Ascending aorta (tissue), 2 donors: ENCODE measurements at regions not wholly inside any gene's neighbourhood (a gene's known extent, or its start where the extent isn't known, plus 50 kb on each side); places are given as distances from the start of the nearest gene placed in this dataset.

Experiments used
- DNase-seq, 2 donors: peaks; one replicate each; pipeline ENCODE4 v3.0.0-alpha.2; 2019; ENCODE audit warnings: low spot score in 2 of 2
- H3K27ac ChIP-seq, 2 donors: fragments of 200-600 bp; sonication (generic); one replicate each; pipeline ENCODE4 v1.5.1; 2016 to 2017; ENCODE audit warnings: mild to moderate bottlenecking in 1 of 2
- H3K27me3 ChIP-seq: fragments of 200-600 bp; sonication (generic); one replicate; pipeline ENCODE4 v1.5.1; 2017
- H3K36me3 ChIP-seq, 2 donors: fragments of 200-600 bp; sonication (generic); one replicate each; pipeline ENCODE4 v1.5.1; 2016
- H3K4me1 ChIP-seq, 2 donors: fragments of 200-600 bp; sonication (generic); one replicate each; pipeline ENCODE4 v1.5.1; 2016 to 2017; ENCODE audit warnings: mild to moderate bottlenecking in 1 of 2
- H3K4me3 ChIP-seq, 2 donors: fragments of 200-600 bp; sonication (generic); one replicate each; pipeline ENCODE4 v1.5.1; 2016 to 2017; ENCODE audit warnings: mild to moderate bottlenecking in 1 of 2
- H3K9me3 ChIP-seq, 2 donors: fragments of 200-600 bp; sonication (generic); one replicate each; pipeline ENCODE4 v1.5.1; 2016
- intact Hi-C: fragments of 100-400 bp; cut with DNase I; formaldehyde crosslinking; loops from one replicate; pipeline ENCODE4 v1.15.1; 2023
- TF ChIP-seq, protein P1 (sequence below), 3 experiments: fragments of 200-600 bp in 2 of 3; fragments of 450-650 bp in 1 of 3; sonication (generic) in 2 of 3; IDR thresholded peaks; one replicate each; pipeline ENCODE4 v1.5.1; 2016 to 2019; ENCODE audit warnings: antibody characterized with exemption in 3 of 3, mild to moderate bottlenecking in 1 of 3, moderate library complexity in 1 of 3

DNA sequence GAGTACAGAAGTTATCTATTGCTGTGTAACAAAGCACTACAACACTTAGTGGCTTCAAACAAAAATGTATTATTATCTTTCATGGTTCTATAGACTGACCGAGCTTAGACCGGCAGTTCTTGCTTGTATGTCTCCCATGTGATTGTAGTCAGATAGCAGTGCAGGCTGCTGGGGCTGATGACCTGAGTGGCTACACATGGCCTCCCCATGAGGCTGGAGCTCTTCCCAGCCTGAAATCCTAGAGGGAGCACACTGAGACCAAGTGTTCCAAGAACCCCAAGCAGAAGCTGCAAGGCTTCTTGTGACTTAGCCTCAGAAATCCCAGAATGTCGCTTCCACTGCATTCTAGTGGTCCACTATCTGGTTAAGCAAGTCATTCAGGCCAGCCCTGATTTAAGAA, 141.2 kb upstream of the TLE3 start:
- Histone ChIP-seq H3K4me1 (no peaks in the 10 kb centered on the region), H3K27ac (no peak overlapping the region), H3K36me3 (no peaks in the 10 kb centered on the region), H3K27me3 (no peaks in the 10 kb centered on the region), H3K9me3 (no peaks in the 10 kb centered on the region), H3K4me3 (no peak overlapping the region)
- intact Hi-C loops, result no loop called here
- TF ChIP-seq, protein P1, sequence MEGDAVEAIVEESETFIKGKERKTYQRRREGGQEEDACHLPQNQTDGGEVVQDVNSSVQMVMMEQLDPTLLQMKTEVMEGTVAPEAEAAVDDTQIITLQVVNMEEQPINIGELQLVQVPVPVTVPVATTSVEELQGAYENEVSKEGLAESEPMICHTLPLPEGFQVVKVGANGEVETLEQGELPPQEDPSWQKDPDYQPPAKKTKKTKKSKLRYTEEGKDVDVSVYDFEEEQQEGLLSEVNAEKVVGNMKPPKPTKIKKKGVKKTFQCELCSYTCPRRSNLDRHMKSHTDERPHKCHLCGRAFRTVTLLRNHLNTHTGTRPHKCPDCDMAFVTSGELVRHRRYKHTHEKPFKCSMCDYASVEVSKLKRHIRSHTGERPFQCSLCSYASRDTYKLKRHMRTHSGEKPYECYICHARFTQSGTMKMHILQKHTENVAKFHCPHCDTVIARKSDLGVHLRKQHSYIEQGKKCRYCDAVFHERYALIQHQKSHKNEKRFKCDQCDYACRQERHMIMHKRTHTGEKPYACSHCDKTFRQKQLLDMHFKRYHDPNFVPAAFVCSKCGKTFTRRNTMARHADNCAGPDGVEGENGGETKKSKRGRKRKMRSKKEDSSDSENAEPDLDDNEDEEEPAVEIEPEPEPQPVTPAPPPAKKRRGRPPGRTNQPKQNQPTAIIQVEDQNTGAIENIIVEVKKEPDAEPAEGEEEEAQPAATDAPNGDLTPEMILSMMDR (IDR thresholded peaks at IDR 0.05), result no peak
- DNase-seq, result no peak

DNA sequence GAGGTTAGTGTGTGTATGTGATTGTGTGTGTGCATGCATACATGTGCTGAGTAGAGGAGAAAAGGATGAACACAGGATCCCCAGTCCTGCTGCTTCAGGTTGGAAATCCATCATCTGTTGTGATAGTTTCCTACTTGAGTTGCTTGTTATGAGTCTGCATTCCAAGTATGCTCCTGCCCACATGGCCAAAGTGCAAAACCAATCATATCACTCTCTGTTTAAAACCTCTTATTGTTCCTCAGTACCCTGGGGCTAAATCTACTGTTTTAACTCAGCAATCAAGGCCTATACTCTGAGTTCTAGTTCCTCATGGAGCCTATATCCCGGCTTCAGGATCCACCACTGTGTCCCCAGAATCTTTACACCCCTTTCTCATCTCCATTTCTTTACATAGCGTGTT, 139.9 kb upstream of the TLE3 start:
- H3K9me3 ChIP-seq, result no peaks in the 10 kb centered on the region
- intact Hi-C loops, result no loop called here
- H3K27me3 ChIP-seq, result no peaks in the 10 kb centered on the region
- H3K4me1 ChIP-seq, result no peaks in the 10 kb centered on the region
- DNase-seq, result no peak
- no peak overlapping the region for H3K27ac ChIP-seq
- H3K4me3 ChIP-seq, result no peak overlapping the region
- H3K36me3 ChIP-seq, result no peaks in the 10 kb centered on the region
- TF ChIP-seq, protein P1 (IDR thresholded peaks at IDR 0.05), result no peak

DNA sequence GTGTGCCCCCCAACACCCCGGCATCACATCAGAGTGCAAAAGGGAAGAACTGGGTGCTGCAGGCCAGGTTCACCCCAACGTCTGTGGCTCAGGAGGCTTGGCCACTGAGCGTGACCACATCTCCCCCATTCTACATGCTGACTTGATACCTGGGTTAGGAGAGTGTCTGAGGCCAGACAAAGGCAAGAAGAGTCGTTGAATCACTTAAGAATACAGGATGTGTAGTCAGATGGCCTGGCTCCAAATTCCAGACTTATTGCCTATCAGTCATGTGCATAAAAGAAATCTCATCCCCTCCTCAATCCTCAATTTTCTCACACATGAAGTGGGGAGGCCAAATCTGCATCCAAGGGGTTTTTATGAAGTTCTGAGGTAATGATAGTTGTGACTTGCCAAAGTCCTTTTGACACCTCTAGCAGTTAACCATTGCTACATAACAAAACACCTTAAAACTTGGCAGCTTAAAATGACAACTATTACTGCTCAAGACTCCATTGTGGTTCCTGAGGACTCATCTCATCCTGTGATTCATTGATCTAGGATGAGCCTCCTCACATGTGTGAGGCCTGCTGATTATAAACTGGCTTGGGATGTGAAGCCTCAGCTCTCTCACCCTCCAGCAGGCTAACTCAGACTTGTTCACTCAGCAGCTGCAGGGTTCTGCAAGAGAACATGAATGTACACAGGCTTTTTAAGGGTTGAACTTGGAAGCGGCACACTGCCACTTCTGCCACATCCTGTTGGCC, 138.8 kb upstream of the TLE3 start:
- Histone ChIP-seq H3K4me1 (no peaks in the 10 kb centered on the region), H3K36me3 (no peaks in the 10 kb centered on the region), H3K4me3 (no peak overlapping the region), H3K27ac (no peak overlapping the region), H3K9me3 (peaks cover under 1 to 8% of the 10 kb centered on the region in 2 donors), H3K27me3 (no peaks in the 10 kb centered on the region)
- intact Hi-C loops, result no loop called here
- TF ChIP-seq, protein P1 (IDR thresholded peaks at IDR 0.05), result no peak
- no peak for DNase-seq

DNA sequence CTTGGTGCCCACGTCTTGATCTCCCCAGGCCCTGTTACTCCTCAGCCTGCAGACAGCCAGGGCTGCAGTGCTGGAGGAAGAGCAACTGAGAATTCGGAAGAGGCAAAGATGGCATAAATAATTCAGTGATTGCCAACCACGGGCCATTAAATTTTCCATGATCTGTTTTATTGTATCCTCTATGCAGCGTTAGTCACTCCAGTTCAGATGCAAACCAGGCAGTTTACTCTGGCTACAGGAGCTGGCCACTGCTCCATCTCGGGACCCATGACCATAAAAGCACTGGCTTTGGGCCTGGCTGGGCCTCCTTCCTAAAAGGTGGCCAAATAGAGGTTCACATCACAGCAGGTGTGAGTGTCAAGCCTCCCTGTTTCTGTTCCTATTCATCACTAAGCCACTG, 137.6 kb upstream of the TLE3 start:
- intact Hi-C loops, result no loop called here
- Histone ChIP-seq H3K36me3 (no peaks in the 10 kb centered on the region), H3K27ac (no peak overlapping the region), H3K4me3 (no peak overlapping the region), H3K9me3 (peaks cover 6 to 16% of the 10 kb centered on the region in 2 donors), H3K4me1 (no peaks in the 10 kb centered on the region), H3K27me3 (no peaks in the 10 kb centered on the region)
- DNase-seq, result no peak
- TF ChIP-seq, protein P1 (IDR thresholded peaks at IDR 0.05), result no peak

DNA sequence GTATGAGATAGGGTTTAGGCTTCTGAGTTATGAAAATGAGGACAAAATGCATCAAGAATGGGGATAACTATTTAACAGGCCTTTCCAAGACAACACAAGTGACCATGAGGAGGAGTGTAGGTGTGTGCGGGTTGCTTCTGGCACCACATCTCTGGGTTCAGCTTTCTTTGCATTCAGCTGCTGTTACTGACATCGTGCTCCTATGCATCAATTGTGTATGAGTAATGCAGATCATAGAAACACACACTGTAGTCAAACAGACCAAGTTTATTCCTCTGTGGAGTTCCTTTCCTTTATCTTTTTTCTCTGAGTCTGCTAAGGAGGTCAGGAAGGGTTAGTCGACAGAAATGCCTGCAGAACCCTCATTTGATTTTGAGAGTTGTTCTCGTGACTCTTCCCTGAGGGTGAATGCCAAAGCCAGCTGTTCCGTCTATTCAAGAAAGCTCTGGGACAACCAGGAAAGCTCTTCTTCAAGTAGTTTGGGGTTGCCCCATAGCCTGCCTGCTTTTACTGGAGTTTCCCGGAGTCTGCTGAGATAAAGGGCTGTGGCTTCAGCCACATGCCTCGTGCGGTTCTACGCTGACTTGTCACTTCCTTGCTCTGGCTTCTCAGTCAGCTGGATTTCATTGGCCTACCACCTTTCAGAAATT, 136.7 kb upstream of the TLE3 start:
- intact Hi-C loops, result no loop called here
- no peak for DNase-seq
- no peak overlapping the region for H3K27ac ChIP-seq

More for the DNA sequence above, 136.7 kb upstream of the TLE3 start:
- Histone ChIP-seq H3K36me3 (no peaks in the 10 kb centered on the region), H3K9me3 (peaks cover 6 to 16% of the 10 kb centered on the region in 2 donors), H3K4me1 (no peaks in the 10 kb centered on the region), H3K4me3 (no peak overlapping the region), H3K27me3 (no peaks in the 10 kb centered on the region)
- TF ChIP-seq, protein P1 (IDR thresholded peaks at IDR 0.05), result no peak
